H1 (cell line): ENCODE measurements at regions not wholly inside any gene's neighbourhood (a gene's known extent, or its start where the extent isn't known, plus 50 kb on each side); places are given as distances from the start of the nearest gene placed in this dataset.

Experiments used
- CEBPB ChIP-seq: IDR thresholded peaks from 2 replicates; pipeline ENCODE4 v1.6.1; 2012; ENCODE audit warnings: low read depth, low read length
- CHD2 ChIP-seq: IDR thresholded peaks from 2 replicates; pipeline ENCODE4 v1.6.1; 2012; ENCODE audit warnings: low read length, improper control_type of control experiment
- E2F6 ChIP-seq: IDR thresholded peaks from 2 replicates; pipeline ENCODE4 v1.6.1; 2012; ENCODE audit warnings: inconsistent platforms
- HDAC6 ChIP-seq: IDR thresholded peaks from one replicate; pipeline ENCODE4 v1.7.1; 2012; ENCODE audit warnings: low read depth, mild to moderate bottlenecking, inconsistent platforms, low read length, moderate library complexity
- KDM4A ChIP-seq: IDR thresholded peaks from one replicate; pipeline ENCODE4 v1.7.1; 2012; ENCODE audit warnings: low read depth, mild to moderate bottlenecking, moderate library complexity, low read length, inconsistent platforms; ENCODE audit not compliant: severe bottlenecking
- KDM5A ChIP-seq: fragments of 200-600 bp; IDR thresholded peaks from 2 replicates; pipeline ENCODE4 v1.7.1; 2012; ENCODE audit warnings: mild to moderate bottlenecking, low read length, inconsistent platforms, mixed read lengths
- POLR2A ChIP-seq, 2 experiments: IDR thresholded peaks; 1 replicate in 1 of 2; 2 replicates in 1 of 2; pipeline ENCODE4 v1.6.1; 2011; ENCODE audit warnings: low read depth in 2 of 2, low read length in 2 of 2, mild to moderate bottlenecking in 2 of 2; ENCODE audit errors: control extremely low read depth in 1 of 2
- RBBP5 ChIP-seq: IDR thresholded peaks from 2 replicates; pipeline ENCODE4 v1.7.1; 2012; ENCODE audit warnings: low read depth, mild to moderate bottlenecking, inconsistent platforms, low read length, moderate library complexity, borderline replicate concordance
- SP4 ChIP-seq: IDR thresholded peaks from 2 replicates; pipeline ENCODE4 v1.6.1; 2012; ENCODE audit warnings: low read length, inconsistent platforms
- TEAD4 ChIP-seq: IDR thresholded peaks from 2 replicates; pipeline ENCODE4 v1.6.1; 2012; ENCODE audit warnings: low read depth, low read length, inconsistent platforms, mixed read lengths
- TF ChIP-seq, protein P1 (sequence below): fragments of 300-600 bp; sonication (generic); IDR thresholded peaks from 2 replicates; pipeline ENCODE4 v1.7.1; 2012; ENCODE audit warnings: low read length, moderate library complexity, mild to moderate bottlenecking, inconsistent platforms; ENCODE audit not compliant: insufficient replicate concordance

DNA sequence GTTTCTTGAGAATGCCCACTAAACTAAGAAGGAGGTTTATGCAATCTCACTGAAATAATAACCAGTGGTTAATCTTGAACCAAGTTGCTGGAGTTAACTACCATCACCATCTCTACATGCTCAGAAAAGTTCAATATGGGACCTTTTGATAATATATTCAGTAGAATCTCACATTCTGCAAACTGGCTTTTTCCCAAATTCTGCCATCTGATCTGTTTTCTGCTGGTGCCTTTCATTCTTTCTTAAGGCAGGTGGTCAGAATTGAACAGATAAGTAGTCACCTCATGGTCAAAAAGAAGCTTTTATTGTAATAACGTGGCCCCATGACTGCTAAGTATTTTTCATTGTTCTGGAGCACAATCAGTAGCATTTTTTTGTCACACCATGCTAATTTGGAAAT is 229.0 kb upstream of the GK2 start (continued):
- TF ChIP-seq, protein P1, sequence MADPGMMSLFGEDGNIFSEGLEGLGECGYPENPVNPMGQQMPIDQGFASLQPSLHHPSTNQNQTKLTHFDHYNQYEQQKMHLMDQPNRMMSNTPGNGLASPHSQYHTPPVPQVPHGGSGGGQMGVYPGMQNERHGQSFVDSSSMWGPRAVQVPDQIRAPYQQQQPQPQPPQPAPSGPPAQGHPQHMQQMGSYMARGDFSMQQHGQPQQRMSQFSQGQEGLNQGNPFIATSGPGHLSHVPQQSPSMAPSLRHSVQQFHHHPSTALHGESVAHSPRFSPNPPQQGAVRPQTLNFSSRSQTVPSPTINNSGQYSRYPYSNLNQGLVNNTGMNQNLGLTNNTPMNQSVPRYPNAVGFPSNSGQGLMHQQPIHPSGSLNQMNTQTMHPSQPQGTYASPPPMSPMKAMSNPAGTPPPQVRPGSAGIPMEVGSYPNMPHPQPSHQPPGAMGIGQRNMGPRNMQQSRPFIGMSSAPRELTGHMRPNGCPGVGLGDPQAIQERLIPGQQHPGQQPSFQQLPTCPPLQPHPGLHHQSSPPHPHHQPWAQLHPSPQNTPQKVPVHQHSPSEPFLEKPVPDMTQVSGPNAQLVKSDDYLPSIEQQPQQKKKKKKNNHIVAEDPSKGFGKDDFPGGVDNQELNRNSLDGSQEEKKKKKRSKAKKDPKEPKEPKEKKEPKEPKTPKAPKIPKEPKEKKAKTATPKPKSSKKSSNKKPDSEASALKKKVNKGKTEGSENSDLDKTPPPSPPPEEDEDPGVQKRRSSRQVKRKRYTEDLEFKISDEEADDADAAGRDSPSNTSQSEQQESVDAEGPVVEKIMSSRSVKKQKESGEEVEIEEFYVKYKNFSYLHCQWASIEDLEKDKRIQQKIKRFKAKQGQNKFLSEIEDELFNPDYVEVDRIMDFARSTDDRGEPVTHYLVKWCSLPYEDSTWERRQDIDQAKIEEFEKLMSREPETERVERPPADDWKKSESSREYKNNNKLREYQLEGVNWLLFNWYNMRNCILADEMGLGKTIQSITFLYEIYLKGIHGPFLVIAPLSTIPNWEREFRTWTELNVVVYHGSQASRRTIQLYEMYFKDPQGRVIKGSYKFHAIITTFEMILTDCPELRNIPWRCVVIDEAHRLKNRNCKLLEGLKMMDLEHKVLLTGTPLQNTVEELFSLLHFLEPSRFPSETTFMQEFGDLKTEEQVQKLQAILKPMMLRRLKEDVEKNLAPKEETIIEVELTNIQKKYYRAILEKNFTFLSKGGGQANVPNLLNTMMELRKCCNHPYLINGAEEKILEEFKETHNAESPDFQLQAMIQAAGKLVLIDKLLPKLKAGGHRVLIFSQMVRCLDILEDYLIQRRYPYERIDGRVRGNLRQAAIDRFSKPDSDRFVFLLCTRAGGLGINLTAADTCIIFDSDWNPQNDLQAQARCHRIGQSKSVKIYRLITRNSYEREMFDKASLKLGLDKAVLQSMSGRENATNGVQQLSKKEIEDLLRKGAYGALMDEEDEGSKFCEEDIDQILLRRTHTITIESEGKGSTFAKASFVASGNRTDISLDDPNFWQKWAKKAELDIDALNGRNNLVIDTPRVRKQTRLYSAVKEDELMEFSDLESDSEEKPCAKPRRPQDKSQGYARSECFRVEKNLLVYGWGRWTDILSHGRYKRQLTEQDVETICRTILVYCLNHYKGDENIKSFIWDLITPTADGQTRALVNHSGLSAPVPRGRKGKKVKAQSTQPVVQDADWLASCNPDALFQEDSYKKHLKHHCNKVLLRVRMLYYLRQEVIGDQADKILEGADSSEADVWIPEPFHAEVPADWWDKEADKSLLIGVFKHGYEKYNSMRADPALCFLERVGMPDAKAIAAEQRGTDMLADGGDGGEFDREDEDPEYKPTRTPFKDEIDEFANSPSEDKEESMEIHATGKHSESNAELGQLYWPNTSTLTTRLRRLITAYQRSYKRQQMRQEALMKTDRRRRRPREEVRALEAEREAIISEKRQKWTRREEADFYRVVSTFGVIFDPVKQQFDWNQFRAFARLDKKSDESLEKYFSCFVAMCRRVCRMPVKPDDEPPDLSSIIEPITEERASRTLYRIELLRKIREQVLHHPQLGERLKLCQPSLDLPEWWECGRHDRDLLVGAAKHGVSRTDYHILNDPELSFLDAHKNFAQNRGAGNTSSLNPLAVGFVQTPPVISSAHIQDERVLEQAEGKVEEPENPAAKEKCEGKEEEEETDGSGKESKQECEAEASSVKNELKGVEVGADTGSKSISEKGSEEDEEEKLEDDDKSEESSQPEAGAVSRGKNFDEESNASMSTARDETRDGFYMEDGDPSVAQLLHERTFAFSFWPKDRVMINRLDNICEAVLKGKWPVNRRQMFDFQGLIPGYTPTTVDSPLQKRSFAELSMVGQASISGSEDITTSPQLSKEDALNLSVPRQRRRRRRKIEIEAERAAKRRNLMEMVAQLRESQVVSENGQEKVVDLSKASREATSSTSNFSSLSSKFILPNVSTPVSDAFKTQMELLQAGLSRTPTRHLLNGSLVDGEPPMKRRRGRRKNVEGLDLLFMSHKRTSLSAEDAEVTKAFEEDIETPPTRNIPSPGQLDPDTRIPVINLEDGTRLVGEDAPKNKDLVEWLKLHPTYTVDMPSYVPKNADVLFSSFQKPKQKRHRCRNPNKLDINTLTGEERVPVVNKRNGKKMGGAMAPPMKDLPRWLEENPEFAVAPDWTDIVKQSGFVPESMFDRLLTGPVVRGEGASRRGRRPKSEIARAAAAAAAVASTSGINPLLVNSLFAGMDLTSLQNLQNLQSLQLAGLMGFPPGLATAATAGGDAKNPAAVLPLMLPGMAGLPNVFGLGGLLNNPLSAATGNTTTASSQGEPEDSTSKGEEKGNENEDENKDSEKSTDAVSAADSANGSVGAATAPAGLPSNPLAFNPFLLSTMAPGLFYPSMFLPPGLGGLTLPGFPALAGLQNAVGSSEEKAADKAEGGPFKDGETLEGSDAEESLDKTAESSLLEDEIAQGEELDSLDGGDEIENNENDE = no peak
- TF ChIP-seq HDAC6 (no peak), KDM5A (no peak), TEAD4 (no peak), CEBPB (no peak), RBBP5 (no peak), SP4 (no peak), CHD2 (no peak), POLR2A (IDR thresholded peaks at IDR 0.05; ENCODE audit: control extremely low read depth in 1 of 2, low read depth in 2 of 2, low read length in 2 of 2) (no peak), E2F6 (no peak), KDM4A (no peak)
